ENCODE measurements at regions not wholly inside any gene's neighbourhood (a gene's known extent, or its start where the extent isn't known, plus 50 kb on each side); places are given as distances from the start of the nearest gene placed in this dataset.

DNA sequence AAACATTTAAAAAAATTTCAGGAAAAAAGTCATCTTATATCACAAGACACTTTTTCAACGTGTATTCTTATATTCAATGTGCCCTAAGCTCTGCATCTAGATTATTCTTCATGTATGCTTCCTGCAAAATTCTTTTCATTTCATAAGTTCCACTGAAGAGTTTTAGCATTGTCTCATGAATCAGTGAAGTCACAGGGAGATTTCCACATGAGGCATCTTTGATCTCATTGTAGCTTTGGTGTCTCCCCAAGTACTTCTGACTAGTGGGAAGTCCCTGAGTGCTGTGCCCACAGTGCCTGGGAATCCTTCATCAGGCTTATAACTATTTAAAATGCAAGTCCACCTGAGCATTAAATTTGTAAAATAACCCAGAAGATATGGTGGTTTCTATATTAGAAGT, 123.8 kb downstream of the MAD2L1 start:
- TF ChIP-seq, protein P1, sequence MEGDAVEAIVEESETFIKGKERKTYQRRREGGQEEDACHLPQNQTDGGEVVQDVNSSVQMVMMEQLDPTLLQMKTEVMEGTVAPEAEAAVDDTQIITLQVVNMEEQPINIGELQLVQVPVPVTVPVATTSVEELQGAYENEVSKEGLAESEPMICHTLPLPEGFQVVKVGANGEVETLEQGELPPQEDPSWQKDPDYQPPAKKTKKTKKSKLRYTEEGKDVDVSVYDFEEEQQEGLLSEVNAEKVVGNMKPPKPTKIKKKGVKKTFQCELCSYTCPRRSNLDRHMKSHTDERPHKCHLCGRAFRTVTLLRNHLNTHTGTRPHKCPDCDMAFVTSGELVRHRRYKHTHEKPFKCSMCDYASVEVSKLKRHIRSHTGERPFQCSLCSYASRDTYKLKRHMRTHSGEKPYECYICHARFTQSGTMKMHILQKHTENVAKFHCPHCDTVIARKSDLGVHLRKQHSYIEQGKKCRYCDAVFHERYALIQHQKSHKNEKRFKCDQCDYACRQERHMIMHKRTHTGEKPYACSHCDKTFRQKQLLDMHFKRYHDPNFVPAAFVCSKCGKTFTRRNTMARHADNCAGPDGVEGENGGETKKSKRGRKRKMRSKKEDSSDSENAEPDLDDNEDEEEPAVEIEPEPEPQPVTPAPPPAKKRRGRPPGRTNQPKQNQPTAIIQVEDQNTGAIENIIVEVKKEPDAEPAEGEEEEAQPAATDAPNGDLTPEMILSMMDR (IDR thresholded peaks at IDR 0.05), result no peak

DNA sequence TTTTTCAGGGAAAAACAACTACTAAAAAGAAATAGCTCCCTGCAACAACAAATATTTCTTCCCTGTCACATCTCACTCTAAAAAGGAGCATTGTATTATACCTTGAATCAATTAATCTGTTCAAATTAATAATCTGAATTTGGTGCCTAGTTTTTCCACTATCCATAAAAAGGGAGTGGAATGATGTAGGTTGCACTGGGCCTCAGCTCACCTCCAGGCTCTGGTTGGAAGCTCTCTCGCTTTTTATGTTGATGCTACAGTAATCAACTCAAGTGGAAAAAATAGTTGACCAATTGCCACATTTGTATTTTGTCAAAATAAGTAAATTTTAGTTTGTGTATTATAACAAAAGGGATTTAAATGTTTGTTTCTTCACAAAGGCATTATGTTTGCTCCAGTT, 126.1 kb downstream of the MAD2L1 start:
- TF ChIP-seq, protein P1 (IDR thresholded peaks at IDR 0.05), result no peak

DNA sequence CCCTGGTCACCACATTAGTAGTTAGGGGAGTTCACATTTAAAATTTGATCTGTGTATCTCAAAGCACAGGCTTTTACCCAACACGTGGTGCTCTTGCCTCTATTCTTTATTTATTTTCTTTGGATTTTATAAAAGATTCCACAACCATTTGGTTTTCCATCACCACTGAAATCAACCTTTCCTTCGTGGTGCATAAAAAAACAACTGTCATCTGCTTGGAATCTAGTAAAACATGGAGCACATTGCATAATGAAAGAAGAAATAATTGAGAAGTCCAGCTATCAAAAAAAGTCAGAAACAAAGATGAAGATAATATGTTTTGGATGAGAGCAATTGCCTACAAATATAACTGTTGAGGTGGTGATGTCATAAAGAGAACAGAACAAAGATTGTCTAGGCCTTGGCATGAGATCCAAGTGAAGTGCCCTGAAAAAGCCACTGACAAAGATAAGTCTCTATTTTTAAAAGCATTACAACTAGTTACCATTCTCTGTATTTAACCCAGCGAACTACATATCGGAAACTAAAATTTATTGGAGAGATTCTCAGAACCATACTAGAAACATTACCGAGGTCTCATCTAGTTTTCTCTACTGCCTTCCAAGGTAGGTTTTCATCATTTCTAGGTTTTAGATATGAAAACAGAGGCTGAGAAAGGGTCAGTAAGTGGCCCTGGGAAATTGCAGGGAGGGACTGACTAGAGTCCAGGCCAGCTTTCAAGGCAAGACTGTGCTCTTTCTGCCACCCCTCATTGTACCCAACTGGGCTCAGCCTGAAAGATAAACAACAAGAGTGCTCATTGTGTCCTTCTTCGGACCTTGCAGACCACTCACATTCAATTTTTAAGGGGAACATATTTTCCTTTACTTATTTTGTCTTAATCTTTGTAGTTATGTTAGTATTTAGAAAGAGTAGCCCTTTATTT, 127.3 kb downstream of the MAD2L1 start:
- TF ChIP-seq, protein P1 (IDR thresholded peaks at IDR 0.05), result no peak

DNA sequence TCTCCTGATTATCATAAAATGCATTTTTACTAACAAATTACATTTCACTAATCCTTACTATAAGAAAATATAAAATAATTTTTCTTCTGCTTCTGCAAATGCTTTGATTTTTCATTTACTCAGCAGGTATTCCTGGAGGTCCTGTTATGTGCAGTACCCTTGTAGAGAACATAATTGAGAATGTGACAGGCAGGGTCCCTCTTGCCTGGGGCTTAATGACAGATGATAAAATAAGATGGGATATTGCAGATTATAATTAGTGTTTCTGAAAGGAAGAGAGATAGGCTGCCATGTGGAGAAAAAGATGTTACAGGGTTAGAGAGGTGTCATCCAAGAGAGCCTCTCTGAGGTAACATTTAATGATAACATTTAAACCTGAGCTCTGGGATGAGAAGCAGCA, 128.9 kb downstream of the MAD2L1 start:
- TF ChIP-seq, protein P1 (IDR thresholded peaks at IDR 0.05), result no peak

DNA sequence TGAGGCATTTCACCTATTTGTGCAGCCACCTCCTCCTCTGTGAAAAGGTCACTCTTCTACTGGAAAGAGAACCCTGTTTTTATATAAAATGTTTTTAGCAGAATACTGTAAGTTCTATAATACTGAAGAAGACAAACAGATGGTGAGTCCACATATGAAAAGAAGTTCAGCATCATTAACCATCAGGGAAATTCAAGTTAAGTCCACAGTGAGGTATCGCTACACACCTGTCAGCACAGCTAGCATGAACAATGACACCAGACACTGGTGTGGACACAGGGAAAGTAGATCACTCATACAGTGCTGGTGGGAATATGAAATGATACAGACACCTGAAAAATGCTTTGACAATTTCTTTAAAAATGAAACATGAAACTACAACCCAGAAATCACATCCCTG, 133.0 kb downstream of the MAD2L1 start:
- TF ChIP-seq, protein P1 (IDR thresholded peaks at IDR 0.05), result no peak

DNA sequence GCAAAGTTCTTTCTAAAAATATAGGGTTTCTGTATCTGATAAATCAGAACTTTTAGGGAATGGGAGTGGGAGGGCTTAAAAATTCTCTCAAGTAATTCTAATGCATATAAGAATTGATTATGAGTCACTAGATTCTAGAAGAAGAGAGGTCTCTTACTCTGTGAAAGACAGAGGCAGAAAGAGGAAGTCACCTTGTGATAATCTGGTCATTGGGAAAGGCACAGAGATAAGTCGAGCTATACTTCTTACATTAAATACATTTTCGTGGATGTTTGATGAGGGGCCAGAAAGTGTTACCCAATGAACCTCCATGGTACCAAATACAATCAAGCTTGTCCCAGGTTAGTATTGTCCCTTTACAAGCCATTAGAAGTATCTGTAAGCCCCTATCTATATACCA, 134.4 kb downstream of the MAD2L1 start:
- TF ChIP-seq, protein P1 (IDR thresholded peaks at IDR 0.05), result no peak

DNA sequence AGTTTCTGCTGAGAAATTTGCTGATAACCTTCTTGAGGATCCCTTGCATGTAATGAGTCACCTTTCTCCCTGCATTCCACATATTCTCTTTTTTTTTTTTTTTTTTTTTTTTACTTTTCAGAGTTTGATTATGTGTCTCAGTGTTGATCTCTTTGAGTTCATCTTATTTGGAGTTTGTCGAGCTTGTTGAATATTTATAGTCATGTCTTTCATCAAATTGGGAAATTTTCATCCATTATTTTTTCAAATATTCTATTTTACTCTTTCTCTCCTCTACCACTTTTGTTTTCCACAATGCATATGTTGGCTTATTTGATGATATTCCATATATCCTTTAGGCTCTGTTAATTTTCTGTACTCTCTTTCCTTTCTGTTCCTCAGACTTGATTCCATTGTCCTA, 136.1 kb downstream of the MAD2L1 start:
- TF ChIP-seq, protein P1 (IDR thresholded peaks at IDR 0.05), result no peak

Data from LNCAP (cell line).